H1 (cell line): ENCODE measurements at regions not wholly inside any gene's neighbourhood (a gene's known extent, or its start where the extent isn't known, plus 50 kb on each side); places are given as distances from the start of the nearest gene placed in this dataset.

ENCODE experiments used
- POU5F1 ChIP-seq: IDR thresholded peaks from 2 replicates; pipeline ENCODE4 v1.6.1; 2011; ENCODE audit warnings: low read depth, mild to moderate bottlenecking, low read length, moderate library complexity

GRCh38 chr5:167896814-167897213 lies 394.6 kb upstream of the WWC1 start (continued):
- TF ChIP-seq POU5F1 = no peak
